IMR-90 (cell line): ENCODE measurements at regions not wholly inside any gene's neighbourhood (a gene's known extent, or its start where the extent isn't known, plus 50 kb on each side); places are given as distances from the start of the nearest gene placed in this dataset.

Experiments used
- ATAC-seq: fragments of 200-7000 bp; cut with Tn5 transposase; 2 replicates; pipeline ENCODE4 v1.9.1; 2020; ENCODE audit warnings: low read depth, mild to moderate bottlenecking, moderate library complexity
- BruUV-seq: library from RNA; stranded (reverse); fragments of 400-500 nt; replicated peaks from 2 replicates; lab custom pipeline; 2021; lab: Mats Ljungman, UMichigan
- CTCF ChIA-PET: fragments of 300-600 bp; formaldehyde crosslinking; extraction: SDS; loops from one replicate; lab custom pipeline; 2021; ENCODE audit warnings: antibody characterized with exemption; lab: Yijun Ruan, JAX
- POLR2A ChIA-PET: fragments of 300-600 bp; sonication (Branson Sonifier 250); formaldehyde crosslinking; loops from one replicate; lab custom pipeline; 2022; ENCODE audit warnings: antibody characterized with exemption; ENCODE audit not compliant: unreplicated experiment; lab: Charles Lee
- DNase-seq: peaks from one replicate; pipeline ENCODE4 v3.0.0; 2013
- H2AFZ ChIP-seq: replicated peaks from 2 replicates; pipeline ENCODE3; 2013; ENCODE audit warnings: low read length, mild to moderate bottlenecking; ENCODE audit not compliant: poor library complexity
- H2AK5ac ChIP-seq: 2 replicates; pipeline ENCODE4 v1.6.1; 2013; ENCODE audit warnings: low read depth, low read length, inconsistent platforms
- H2AK9ac ChIP-seq: replicated peaks from 2 replicates; pipeline ENCODE3; 2013; ENCODE audit warnings: mild to moderate bottlenecking, low read depth, low read length, moderate library complexity; ENCODE audit not compliant: poor library complexity
- H2BK120ac ChIP-seq: 2 replicates; pipeline ENCODE4 v1.6.1; 2013; ENCODE audit warnings: low read depth, low read length, inconsistent platforms
- H2BK15ac ChIP-seq: 3 replicates; pipeline ENCODE4 v1.6.1; 2013; ENCODE audit warnings: low read depth, low read length, inconsistent platforms
- H2BK20ac ChIP-seq: 2 replicates; pipeline ENCODE4 v1.6.1; 2013; ENCODE audit warnings: low read depth, mild to moderate bottlenecking, inconsistent platforms, low read length, moderate library complexity
- H2BK5ac ChIP-seq: 2 replicates; pipeline ENCODE4 v1.6.1; 2013; ENCODE audit warnings: mild to moderate bottlenecking, low read depth, low read length, inconsistent platforms; ENCODE audit not compliant: poor library complexity, severe bottlenecking
- H3K14ac ChIP-seq: replicated peaks from 2 replicates; pipeline ENCODE4 v1.6.1; 2013; ENCODE audit warnings: low read depth, low read length, inconsistent platforms
- H3K18ac ChIP-seq: 2 replicates; pipeline ENCODE4 v1.6.1; 2013; ENCODE audit warnings: low read depth, low read length, control low read depth
- H3K23ac ChIP-seq: 2 replicates; pipeline ENCODE4 v1.6.1; 2013; ENCODE audit warnings: low read depth, low read length, inconsistent platforms
- H3K27ac ChIP-seq: 2 replicates; pipeline ENCODE4 v1.5.1; 2013; ENCODE audit warnings: mild to moderate bottlenecking, control low read depth, low read length; ENCODE audit not compliant: insufficient read depth
- H3K27me3 ChIP-seq: 2 replicates; pipeline ENCODE4 v1.6.1; 2013; ENCODE audit warnings: low read length; ENCODE audit not compliant: control insufficient read depth, insufficient read depth
- H3K36me3 ChIP-seq: 2 replicates; pipeline ENCODE4 v1.6.1; 2013; ENCODE audit warnings: low read length, mixed read lengths; ENCODE audit not compliant: control insufficient read depth, insufficient read depth
- H3K4ac ChIP-seq: 2 replicates; pipeline ENCODE4 v1.6.1; 2013; ENCODE audit warnings: low read depth, low read length, inconsistent platforms
- H3K4me1 ChIP-seq: 2 replicates; pipeline ENCODE4 v1.6.1; 2013; ENCODE audit warnings: low read length, mixed read lengths; ENCODE audit not compliant: control insufficient read depth, insufficient read depth
- H3K4me2 ChIP-seq: 2 replicates; pipeline ENCODE4 v1.6.1; 2013; ENCODE audit warnings: low read depth, mild to moderate bottlenecking, control low read depth, low read length, moderate library complexity
- H3K4me3 ChIP-seq: 2 replicates; pipeline ENCODE4 v1.5.1; 2013; ENCODE audit warnings: low read depth, mild to moderate bottlenecking, control low read depth, low read length, moderate library complexity; ENCODE audit not compliant: insufficient read depth
- H3K56ac ChIP-seq: 2 replicates; pipeline ENCODE4 v1.6.1; 2013; ENCODE audit warnings: low read length, inconsistent platforms; ENCODE audit not compliant: insufficient read depth; ENCODE audit errors: extremely low read depth
- H3K79me1 ChIP-seq, 2 experiments: 2 replicates each; pipeline ENCODE4 v1.6.1; 2013; ENCODE audit warnings: low read length in 2 of 2, inconsistent platforms in 1 of 2, low read depth in 1 of 2
- H3K9ac ChIP-seq: 2 replicates; pipeline ENCODE4 v1.6.1; 2013; ENCODE audit warnings: low read depth, low read length, control low read depth
- H3K9me1 ChIP-seq: 2 replicates; pipeline ENCODE4 v1.6.1; 2013; ENCODE audit warnings: low read length, inconsistent platforms; ENCODE audit not compliant: insufficient read depth
- H3K9me3 ChIP-seq: 2 replicates; pipeline ENCODE4 v1.6.1; 2013; ENCODE audit warnings: low read length; ENCODE audit not compliant: control insufficient read depth, insufficient read depth
- H4K20me1 ChIP-seq: 2 replicates; pipeline ENCODE4 v1.6.1; 2013; ENCODE audit warnings: low read length, inconsistent platforms; ENCODE audit not compliant: insufficient read depth
- H4K5ac ChIP-seq: 2 replicates; pipeline ENCODE4 v1.6.1; 2013; ENCODE audit warnings: mild to moderate bottlenecking, low read depth, low read length, control low read depth
- H4K8ac ChIP-seq, 2 experiments: 2 replicates each; pipeline ENCODE4 v1.6.1; 2013; ENCODE audit warnings: low read depth in 2 of 2, low read length in 2 of 2, control low read depth in 1 of 2, inconsistent platforms in 1 of 2
- H4K91ac ChIP-seq: 2 replicates; pipeline ENCODE4 v1.6.1; 2013; ENCODE audit warnings: low read depth, low read length, inconsistent platforms; ENCODE audit not compliant: insufficient read depth
- BHLHE40 ChIP-seq: fragments of 150-350 bp; IDR thresholded peaks from 2 replicates; pipeline ENCODE4 v1.6.1; 2016; ENCODE audit warnings: mild to moderate bottlenecking, low read depth, low read length
- CEBPB ChIP-seq: IDR thresholded peaks from 2 replicates; pipeline ENCODE4 v1.6.1; 2012; ENCODE audit warnings: low read depth, low read length, improper control_type of control experiment
- CHD1 ChIP-seq: IDR thresholded peaks from 2 replicates; pipeline ENCODE4 v1.6.1; 2012; ENCODE audit warnings: low read depth, low read length, improper control_type of control experiment
- FOS ChIP-seq: fragments of 150-350 bp; IDR thresholded peaks from 2 replicates; pipeline ENCODE4 v1.6.1; 2016; ENCODE audit warnings: low read depth, low read length
- MAFK ChIP-seq: IDR thresholded peaks from 2 replicates; pipeline ENCODE4 v1.6.1; 2012; ENCODE audit warnings: low read depth, low read length, improper control_type of control experiment
- MAZ ChIP-seq: IDR thresholded peaks from 2 replicates; pipeline ENCODE4 v1.6.1; 2012; ENCODE audit warnings: low read depth, mild to moderate bottlenecking, low read length, improper control_type of control experiment, moderate library complexity, borderline replicate concordance
- MXI1 ChIP-seq: IDR thresholded peaks from 2 replicates; pipeline ENCODE4 v1.6.1; 2012; ENCODE audit warnings: low read depth, mild to moderate bottlenecking, low read length, moderate library complexity, borderline replicate concordance
- NFE2L2 ChIP-seq: fragments of 150-350 bp; IDR thresholded peaks from 2 replicates; pipeline ENCODE4 v1.6.1; 2016; ENCODE audit warnings: low read depth, mild to moderate bottlenecking, low read length
- POLR2A ChIP-seq: IDR thresholded peaks from 2 replicates; pipeline ENCODE4 v1.6.1; 2012; ENCODE audit warnings: mild to moderate bottlenecking, low read depth, low read length
- RAD21 ChIP-seq: IDR thresholded peaks from 2 replicates; pipeline ENCODE4 v1.6.1; 2012; ENCODE audit warnings: low read length, improper control_type of control experiment
- RCOR1 ChIP-seq: IDR thresholded peaks from 2 replicates; pipeline ENCODE4 v1.6.1; 2012; ENCODE audit warnings: mild to moderate bottlenecking, low read length, improper control_type of control experiment; ENCODE audit not compliant: insufficient replicate concordance
- RFX5 ChIP-seq: IDR thresholded peaks from 2 replicates; pipeline ENCODE4 v1.8.0; 2012; ENCODE audit warnings: low read depth, mild to moderate bottlenecking, low read length, moderate library complexity
- SMC3 ChIP-seq: fragments of 150-350 bp; IDR thresholded peaks from 2 replicates; pipeline ENCODE4 v1.6.1; 2016; ENCODE audit warnings: low read depth, mild to moderate bottlenecking, antibody characterized with exemption, low read length, moderate library complexity
- WGBS, 2 experiments: methylation state at CpG; one replicate each; pipeline versions ENCODE4 v1.1.5 to v1.1.7; 2013; ENCODE audit warnings: missing lambda C conversion rate in 2 of 2; ENCODE audit not compliant: insufficient read length in 1 of 2; ENCODE audit errors: extremely low coverage in 2 of 2; 5-methylcytosine and 5-hydroxymethylcytosine counted together
- dilution Hi-C: fragments of 300-500 bp; cut with HindIII; formaldehyde crosslinking; loops from one replicate; pipeline ENCODE4 v1.14.3; 2018; ENCODE audit warnings: low sequenced_read_pairs; ENCODE audit not compliant: unreplicated experiment
- in situ Hi-C: fragments of 300-500 bp; cut with MboI; formaldehyde crosslinking; loops from 3 replicates; pipeline ENCODE4 v1.14.3; 2019; ENCODE audit warnings: low sequenced_read_pairs, inconsistent platforms, mixed read lengths
- intact Hi-C: fragments of 100-400 bp; cut with micrococcal nuclease; formaldehyde crosslinking; loops from 2 replicates; pipeline ENCODE4 v1.10.0; 2022
- TF ChIP-seq, protein P1 (sequence below): fragments of 150-350 bp; IDR thresholded peaks from 2 replicates; pipeline ENCODE4 v1.6.1; 2016; ENCODE audit warnings: low read depth, mild to moderate bottlenecking, low read length, moderate library complexity, borderline replicate concordance
- TF ChIP-seq, protein P2 (sequence below): fragments of 150-350 bp; IDR thresholded peaks from 2 replicates; pipeline ENCODE4 v1.6.1; 2017; ENCODE audit warnings: mild to moderate bottlenecking, antibody characterized with exemption, low read length, low read depth
- TF ChIP-seq, protein P3 (sequence below): conservative IDR thresholded peaks from 2 replicates; pipeline ENCODE4 v1.5.1; 2012; ENCODE audit warnings: mild to moderate bottlenecking, low read depth, low read length, improper control_type of control experiment

DNA sequence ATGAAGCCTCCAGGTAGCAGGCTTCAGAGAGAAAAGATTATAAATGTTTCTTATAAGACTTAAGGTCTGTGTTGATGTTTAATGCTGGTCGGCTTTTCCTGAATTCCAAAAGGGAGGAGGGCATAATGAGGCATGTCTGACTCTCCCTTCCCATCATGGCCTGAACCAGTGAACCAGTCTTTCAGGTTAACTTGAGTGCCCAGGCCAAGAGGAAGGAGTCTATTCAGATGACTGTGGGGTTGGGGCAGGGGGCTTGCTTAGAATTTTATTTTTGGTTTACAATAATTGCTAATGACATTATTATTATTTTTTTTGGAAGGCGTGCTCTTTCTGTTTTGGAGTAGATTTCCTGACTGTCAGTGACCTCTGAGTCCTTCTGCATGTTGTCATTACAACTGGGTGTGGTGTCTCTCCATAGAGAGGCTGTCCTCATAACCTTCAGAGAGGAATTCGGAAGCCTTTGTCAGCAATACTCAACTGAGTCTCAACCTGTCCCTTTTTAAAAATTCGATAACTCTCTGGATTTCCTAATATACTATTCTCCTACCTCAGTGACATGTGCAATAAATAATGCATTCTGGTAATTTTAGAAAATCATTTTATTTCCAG, 275.1 kb upstream of the CXCR4 start:
- no peak overlapping the region for H2BK120ac ChIP-seq
- dilution Hi-C loops (no loop called here), in situ Hi-C loops (loop anchor here (25.0 kb wide), 1 partner anchor 1406 kb away; no protein-coding TSS in a partner anchor), intact Hi-C loops (no loop called here)
- H2AK9ac ChIP-seq, result no peak overlapping the region
- no peaks in the 10 kb centered on the region for H3K4me1 ChIP-seq
- H3K4me2 ChIP-seq, result no peak overlapping the region
- no peak overlapping the region for H2BK5ac ChIP-seq
- H4K20me1 ChIP-seq, result no peaks in the 10 kb centered on the region
- no peak overlapping the region for H3K23ac ChIP-seq
- H4K8ac ChIP-seq, result no peak overlapping the region
- no peak overlapping the region for H4K91ac ChIP-seq
- H3K36me3 ChIP-seq, result no peaks in the 10 kb centered on the region
- H3K56ac ChIP-seq, result no peak overlapping the region
- H2AFZ ChIP-seq, result no peak overlapping the region
- DNase-seq (no peak), ATAC-seq (no peak)
- no peak overlapping the region for H3K4ac ChIP-seq
- no CpG with 5 or more reads among the region's 4 CpGs for whole genome bisulfite sequencing, 2 experiments
- no peak overlapping the region for H2BK20ac ChIP-seq
- no peak overlapping the region for H3K14ac ChIP-seq
- no peak overlapping the region for H3K18ac ChIP-seq
- no peak overlapping the region for H4K5ac ChIP-seq
- ChIA-PET POLR2A (interaction anchor here (0.6 kb wide), 1 partner anchor 124 kb away, joined by 3 read pairs; no protein-coding TSS in a partner anchor), CTCF (no interaction called here)
- H2AK5ac ChIP-seq, result no peak overlapping the region
- H2BK15ac ChIP-seq, result no peak overlapping the region
- no peaks in the 10 kb centered on the region for H3K9me3 ChIP-seq
- H3K4me3 ChIP-seq, result no peak overlapping the region
- no peaks in the 10 kb centered on the region for H3K79me1 ChIP-seq
- no TSS peak for BruUV-seq
- H3K9me1 ChIP-seq, result no peaks in the 10 kb centered on the region
- H3K27me3 ChIP-seq, result no peaks in the 10 kb centered on the region
- H3K9ac ChIP-seq, result no peak overlapping the region
- H3K27ac ChIP-seq, result no peak overlapping the region
- no peak for TF ChIP-seq SMC3
- TF ChIP-seq RAD21, result no peak
- TF ChIP-seq BHLHE40, result no peak
- no peak for TF ChIP-seq MAZ
- no peak for TF ChIP-seq POLR2A
- no peak for TF ChIP-seq RCOR1
- TF ChIP-seq, protein P1, sequence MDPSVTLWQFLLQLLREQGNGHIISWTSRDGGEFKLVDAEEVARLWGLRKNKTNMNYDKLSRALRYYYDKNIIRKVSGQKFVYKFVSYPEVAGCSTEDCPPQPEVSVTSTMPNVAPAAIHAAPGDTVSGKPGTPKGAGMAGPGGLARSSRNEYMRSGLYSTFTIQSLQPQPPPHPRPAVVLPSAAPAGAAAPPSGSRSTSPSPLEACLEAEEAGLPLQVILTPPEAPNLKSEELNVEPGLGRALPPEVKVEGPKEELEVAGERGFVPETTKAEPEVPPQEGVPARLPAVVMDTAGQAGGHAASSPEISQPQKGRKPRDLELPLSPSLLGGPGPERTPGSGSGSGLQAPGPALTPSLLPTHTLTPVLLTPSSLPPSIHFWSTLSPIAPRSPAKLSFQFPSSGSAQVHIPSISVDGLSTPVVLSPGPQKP, result no peak
- TF ChIP-seq CHD1, result no peak
- TF ChIP-seq, protein P2, sequence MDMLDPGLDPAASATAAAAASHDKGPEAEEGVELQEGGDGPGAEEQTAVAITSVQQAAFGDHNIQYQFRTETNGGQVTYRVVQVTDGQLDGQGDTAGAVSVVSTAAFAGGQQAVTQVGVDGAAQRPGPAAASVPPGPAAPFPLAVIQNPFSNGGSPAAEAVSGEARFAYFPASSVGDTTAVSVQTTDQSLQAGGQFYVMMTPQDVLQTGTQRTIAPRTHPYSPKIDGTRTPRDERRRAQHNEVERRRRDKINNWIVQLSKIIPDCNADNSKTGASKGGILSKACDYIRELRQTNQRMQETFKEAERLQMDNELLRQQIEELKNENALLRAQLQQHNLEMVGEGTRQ, result no peak
- no peak for TF ChIP-seq MAFK
- no peak for TF ChIP-seq CEBPB
- TF ChIP-seq FOS, result no peak
- TF ChIP-seq, protein P3, sequence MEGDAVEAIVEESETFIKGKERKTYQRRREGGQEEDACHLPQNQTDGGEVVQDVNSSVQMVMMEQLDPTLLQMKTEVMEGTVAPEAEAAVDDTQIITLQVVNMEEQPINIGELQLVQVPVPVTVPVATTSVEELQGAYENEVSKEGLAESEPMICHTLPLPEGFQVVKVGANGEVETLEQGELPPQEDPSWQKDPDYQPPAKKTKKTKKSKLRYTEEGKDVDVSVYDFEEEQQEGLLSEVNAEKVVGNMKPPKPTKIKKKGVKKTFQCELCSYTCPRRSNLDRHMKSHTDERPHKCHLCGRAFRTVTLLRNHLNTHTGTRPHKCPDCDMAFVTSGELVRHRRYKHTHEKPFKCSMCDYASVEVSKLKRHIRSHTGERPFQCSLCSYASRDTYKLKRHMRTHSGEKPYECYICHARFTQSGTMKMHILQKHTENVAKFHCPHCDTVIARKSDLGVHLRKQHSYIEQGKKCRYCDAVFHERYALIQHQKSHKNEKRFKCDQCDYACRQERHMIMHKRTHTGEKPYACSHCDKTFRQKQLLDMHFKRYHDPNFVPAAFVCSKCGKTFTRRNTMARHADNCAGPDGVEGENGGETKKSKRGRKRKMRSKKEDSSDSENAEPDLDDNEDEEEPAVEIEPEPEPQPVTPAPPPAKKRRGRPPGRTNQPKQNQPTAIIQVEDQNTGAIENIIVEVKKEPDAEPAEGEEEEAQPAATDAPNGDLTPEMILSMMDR, result no peak
- TF ChIP-seq MXI1, result no peak
- TF ChIP-seq NFE2L2, result no peak
- TF ChIP-seq RFX5, result no peak
